GM21723 (cell line): ENCODE measurements at regions not wholly inside any gene's neighbourhood (a gene's known extent, or its start where the extent isn't known, plus 50 kb on each side); places are given as distances from the start of the nearest gene placed in this dataset.
"Not testable (repeated sequence)": the region's sequence is repeated elsewhere in the genome, so short reads cannot be mapped to it uniquely, and the experiment has no call there.

Source experiments
- ATAC-seq: cut with Tn5 transposase; IDR thresholded peaks from one replicate; pipeline ENCODE4 v1.9.1; 2021; ENCODE audit warnings: mild to moderate bottlenecking, moderate library complexity; ENCODE audit not compliant: unreplicated experiment

- no peak for ATAC-seq
Measured at GRCh38 chr4:148692242-148692641, 250.0 kb upstream of the NR3C2 start.

DNA sequence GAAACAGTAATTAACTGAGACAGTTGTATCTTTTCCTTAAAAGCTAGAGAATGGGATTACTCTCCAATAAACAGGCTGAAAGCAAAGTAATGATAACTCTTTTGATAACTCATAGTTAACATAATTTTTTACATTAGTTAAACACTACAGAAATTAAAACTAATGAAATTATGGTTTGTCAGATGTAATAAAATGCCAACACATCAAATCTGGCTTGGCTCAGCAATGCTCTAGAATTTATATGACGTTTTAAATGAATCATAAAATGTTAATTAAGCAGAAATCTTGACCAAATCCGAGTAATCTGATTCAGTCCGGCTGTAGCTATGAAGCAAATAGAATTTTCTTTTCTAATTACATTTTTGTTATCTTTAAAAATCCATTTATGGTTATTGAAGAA, 244.2 kb upstream of the NR3C2 start:
- ATAC-seq: no peak

GRCh38 chr4:148684638-148685037, 242.4 kb upstream of the NR3C2 start:
- no peak for ATAC-seq

- no peak for ATAC-seq
Measured at GRCh38 chr4:148680884-148681283, 238.7 kb upstream of the NR3C2 start.

- ATAC-seq: no peak
Measured at GRCh38 chr4:148676344-148676743, 234.1 kb upstream of the NR3C2 start.

GRCh38 chr4:148674876-148675275, 232.7 kb upstream of the NR3C2 start:
- no peak for ATAC-seq

GRCh38 chr4:148664636-148665035, 222.4 kb upstream of the NR3C2 start:
- no peak for ATAC-seq

GRCh38 chr4:148654131-148654530, 211.9 kb upstream of the NR3C2 start:
- no peak for ATAC-seq

DNA sequence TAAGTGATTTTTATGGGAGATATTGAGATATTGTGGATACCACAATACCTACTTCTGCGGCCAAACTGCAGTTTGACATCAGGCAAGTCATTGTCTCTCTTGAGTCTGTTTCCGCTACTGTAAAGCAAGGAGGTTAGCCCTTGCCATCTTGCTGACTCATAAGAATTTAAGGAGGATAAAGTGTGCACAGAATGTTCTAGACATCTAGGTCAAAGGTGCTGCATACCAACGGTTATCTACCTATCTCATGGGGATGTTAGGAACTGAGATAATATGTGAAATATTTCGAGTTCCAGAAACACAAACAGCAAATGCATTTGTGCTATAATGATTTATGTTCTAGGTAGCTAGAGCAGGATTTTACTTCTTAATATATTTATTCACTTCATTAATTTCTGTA, 211.5 kb upstream of the NR3C2 start:
- ATAC-seq: no peak

- no peak for ATAC-seq
Measured at GRCh38 chr4:148651991-148652390, 209.8 kb upstream of the NR3C2 start.

- ATAC-seq: no peak
Measured at GRCh38 chr4:148649652-148650331, 207.6 kb upstream of the NR3C2 start.

- ATAC-seq: no peak
Measured at GRCh38 chr4:148643851-148644250, 201.6 kb upstream of the NR3C2 start.

DNA sequence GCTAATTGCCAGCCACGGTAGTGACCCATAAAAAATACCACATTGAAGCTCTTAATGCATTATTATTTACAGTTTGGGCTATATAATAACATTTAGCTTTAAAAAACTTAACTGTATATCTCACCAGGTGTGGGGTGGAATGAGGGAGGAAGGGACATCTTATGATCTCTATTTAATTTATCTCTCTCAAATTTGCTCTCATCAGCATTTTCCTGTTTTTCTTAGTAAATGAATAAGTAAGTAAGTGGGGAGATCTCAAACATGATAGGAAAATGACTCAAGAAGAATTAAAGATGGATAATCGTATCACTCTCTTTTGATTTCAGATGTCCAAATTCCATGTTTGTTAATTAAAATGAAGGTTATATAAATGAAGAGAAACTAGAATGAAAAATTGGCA, 200.7 kb upstream of the NR3C2 start:
- no peak for ATAC-seq

DNA sequence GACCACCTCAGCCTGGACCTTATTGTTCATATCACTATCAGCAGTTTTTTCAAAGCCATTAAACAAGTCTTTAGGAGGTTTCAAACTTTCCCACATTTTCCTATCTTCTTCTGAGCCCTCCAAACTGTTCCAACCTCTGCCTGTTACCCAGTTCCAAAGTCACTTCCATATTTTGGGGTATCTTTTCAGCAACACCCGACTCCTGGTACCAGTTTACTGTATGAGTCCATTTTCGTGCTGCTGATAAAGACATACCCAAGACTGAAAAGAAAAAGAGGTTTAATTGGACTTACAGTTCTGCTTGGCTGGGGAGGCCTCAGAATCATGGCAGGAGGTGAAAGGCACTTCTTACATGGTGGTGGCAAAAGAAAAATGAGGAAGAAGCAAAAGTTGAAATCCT, 195.9 kb upstream of the NR3C2 start:
- ATAC-seq: not testable (repeated sequence)

DNA sequence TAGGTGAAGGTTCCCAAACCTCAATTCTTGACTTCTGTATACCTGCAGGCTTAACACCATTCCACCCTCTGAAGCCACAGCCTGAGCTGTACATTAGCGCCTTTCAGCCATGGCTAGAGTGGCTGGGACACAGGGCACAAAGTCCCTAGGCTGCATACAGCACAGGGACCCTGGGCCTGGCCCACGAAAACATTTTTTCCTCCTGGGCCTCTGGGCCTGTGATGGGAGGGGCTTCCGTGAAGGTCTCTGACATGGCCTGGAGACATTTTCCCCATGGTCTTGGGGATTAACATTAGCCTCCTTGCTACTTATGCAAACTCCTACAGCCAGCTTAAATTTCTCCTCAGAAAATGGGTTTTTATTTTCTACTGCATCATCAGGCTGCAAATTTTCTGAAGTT, 195.2 kb upstream of the NR3C2 start:
- not testable (repeated sequence) for ATAC-seq

- no peak for ATAC-seq
Measured at GRCh38 chr4:148634476-148634875, 192.3 kb upstream of the NR3C2 start.

DNA sequence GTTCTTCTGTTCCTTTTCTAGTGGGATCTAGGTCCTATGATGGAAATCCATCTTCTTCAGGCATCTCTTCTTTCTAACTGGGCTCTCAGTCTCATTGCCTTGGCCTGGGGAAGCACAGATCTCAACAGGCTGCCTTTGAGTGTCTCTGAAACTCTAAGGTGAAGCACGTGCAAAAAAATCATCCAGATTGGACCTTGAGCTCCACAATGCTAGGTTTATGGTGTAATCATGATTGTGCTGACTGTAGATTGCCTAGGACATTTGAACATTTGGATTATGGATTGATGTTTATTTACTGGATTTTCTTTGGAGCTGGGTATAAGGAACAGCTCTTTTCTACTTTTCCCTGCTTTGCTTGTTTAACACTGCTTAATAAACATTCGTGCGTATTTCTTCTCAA, 191.5 kb upstream of the NR3C2 start:
- no peak for ATAC-seq

GRCh38 chr4:148632476-148632875, 190.3 kb upstream of the NR3C2 start:
- ATAC-seq: no peak

DNA sequence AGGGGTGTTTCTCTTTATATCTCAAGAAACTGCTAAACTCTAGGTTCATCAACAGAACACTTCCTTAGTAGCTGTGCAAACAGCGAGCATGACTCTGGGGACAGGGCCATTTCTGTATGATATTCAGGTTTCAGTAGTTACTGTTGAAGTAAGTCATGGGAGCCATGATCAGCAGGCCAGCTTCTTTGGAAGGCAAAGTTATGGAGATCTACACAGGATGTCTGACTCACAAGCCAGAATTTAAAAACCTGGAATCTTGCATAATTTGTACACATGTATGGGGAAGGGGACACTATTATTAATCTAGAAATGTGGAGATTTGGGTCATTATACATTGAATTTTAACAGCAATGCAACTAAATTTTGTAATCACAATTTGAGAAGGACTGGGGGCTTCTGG, 187.8 kb upstream of the NR3C2 start:
- no peak for ATAC-seq

- ATAC-seq: no peak
Measured at GRCh38 chr4:148618856-148619255, 176.6 kb upstream of the NR3C2 start.

DNA sequence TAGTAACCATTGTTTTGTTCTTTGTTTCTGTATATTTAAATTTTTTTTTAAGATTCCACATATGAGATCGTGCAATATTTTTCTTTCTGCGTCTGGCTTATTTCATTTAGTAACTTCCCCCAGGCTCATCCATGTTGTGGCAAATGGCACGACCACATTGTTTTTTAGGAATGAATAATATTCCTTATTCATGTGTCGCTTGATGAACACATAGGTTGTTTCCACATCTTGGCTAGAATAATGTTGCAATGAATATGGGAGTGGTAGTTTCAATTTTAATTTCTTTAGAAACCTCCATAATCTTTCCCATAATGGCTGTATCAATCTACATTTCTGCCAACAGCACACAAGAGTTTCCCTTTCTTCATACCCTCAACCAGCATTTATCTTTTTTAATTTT, 166.8 kb upstream of the NR3C2 start:
- no peak for ATAC-seq

- ATAC-seq: not testable (repeated sequence)
Measured at GRCh38 chr4:148598418-148599207, 156.4 kb upstream of the NR3C2 start.

- ATAC-seq: no peak
Measured at GRCh38 chr4:148589182-148589581, 147.0 kb upstream of the NR3C2 start.
